ENCODE measurements at regions not wholly inside any gene's neighbourhood (a gene's known extent, or its start where the extent isn't known, plus 50 kb on each side); places are given as distances from the start of the nearest gene placed in this dataset.

DNA sequence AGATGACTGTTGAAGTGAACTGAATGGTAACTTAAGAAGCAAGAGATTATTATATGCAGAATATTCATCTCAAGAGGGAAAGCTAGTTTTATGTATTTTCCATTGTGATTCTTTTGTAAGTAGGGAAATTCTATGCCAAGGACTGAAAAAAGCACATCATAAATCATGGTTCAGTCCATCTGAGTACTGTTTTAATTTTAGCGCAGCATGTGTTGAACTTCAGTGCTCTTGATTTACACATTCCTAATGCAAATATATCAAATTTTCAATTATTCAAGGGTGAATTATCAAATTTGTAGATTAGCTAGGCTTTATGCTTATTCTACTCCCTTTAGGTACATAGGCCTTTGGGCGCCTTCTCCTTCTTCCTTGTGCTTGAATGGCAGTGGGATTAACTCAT, 50.3 kb upstream of the TCF12 start:
- DNase-seq: no peak

DNA sequence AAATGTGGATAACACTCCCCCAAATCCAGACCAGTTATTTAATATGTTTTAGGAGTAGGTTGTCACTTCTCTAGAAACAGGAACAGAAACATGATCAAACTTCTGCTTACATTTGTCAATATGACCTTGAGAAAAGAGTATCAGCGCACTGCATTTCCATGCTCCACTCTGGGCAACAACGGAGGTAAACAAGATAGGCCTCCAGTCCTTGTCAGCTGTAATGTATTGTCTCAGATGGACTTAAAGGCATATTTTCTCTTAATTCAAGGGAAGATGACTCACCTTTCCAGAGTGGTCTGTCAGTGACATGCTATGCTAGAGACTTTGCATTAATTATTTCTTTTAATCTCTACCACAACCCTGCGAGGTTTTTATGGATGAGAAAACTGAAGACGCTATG, 51.6 kb upstream of the TCF12 start:
- DNase-seq: no peak

DNA sequence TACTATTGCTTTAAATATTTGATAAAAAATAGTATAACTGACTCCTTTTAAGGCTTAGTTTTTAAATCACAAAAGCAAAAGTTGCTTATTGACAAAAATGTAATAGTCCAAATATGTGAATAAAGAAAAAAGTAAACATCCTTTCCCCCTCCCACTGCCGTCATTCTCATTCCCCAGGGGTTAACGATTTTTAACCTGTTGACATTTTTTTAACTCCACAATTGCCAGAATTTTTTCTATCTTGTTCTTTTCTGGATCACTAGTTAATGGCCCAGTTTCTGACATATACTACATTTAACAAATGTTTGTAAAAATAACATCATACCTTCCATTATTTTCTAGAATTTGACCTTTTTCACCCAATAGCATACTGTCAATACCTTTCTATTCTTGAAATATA, 60.6 kb upstream of the TCF12 start:
- DNase-seq: no peak

DNA sequence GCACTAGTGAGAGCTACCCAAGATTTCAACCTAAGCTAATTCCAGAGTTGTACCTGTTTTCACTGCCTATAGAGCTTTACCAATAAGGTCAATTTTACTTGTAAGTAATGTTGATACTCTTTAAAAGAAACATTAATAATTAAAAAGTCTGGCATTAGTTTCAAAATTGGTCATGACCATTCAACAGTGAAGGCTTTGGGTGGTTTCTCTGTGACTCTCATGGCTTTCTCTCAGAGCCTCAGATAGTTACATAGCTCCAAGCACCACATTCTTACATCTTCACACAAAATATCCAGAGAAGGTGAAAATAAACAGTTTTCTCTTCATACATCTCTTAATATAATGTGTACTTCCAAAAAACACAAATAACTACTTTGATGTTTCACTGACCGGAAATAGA, 61.5 kb upstream of the TCF12 start:
- DNase-seq: no peak

DNA sequence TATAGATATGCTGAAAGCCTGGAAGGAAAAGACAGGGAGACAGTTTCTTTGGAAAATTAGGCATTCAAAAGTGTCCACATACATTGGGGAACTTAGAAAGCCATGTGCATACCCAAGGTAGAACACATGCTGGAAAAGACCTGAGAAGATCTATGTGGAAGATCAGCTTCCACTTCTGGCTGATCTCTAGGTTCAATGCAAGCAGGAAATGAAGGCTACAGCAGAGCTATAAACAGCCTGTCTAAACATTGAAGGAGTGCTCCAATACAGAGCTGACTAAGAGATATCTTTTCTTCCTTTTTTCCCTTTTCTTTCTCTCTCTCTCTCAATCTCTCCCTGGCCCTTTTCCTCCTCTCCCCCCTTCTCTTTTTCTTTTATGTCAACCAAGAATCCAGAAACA, 73.6 kb upstream of the TCF12 start:
- no peak for DNase-seq

DNA sequence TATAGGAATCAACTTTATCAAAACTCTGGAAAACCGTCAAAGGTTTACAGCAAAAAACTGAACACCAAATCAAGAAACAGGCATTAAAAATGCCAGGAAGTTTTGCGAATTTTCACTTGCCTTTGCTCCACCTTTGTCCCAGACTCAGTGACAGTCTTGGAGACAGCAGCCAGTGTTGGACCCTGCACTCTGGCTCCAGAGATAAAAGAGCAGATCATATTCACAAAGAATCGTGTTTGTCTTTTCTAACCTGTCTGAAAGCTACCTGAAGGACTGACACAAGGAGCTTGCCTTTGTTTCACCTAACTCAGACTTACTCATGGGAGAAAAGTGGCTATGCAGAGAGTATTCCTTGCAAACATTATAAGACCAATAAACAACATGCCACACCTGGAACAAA, 74.0 kb upstream of the TCF12 start:
- no peak for DNase-seq

DNA sequence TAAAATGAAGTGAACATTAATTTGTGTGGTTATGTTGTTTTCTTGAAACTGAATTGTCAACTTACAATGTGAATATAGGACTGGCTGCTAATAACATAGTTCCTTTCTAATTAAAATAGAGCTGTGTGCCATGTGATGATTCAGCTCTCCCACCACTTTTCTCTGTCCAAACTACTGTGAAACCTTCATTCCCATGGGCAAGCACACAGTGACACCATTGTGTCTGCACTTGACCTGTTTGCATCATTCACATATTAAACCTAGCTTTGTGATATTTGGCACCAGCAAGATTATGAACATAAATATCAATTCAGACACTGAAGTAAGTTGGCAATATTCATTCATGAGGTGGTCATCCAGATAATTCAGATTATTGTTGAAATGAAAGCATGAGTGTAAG, 78.8 kb upstream of the TCF12 start:
- no peak for DNase-seq

DNA sequence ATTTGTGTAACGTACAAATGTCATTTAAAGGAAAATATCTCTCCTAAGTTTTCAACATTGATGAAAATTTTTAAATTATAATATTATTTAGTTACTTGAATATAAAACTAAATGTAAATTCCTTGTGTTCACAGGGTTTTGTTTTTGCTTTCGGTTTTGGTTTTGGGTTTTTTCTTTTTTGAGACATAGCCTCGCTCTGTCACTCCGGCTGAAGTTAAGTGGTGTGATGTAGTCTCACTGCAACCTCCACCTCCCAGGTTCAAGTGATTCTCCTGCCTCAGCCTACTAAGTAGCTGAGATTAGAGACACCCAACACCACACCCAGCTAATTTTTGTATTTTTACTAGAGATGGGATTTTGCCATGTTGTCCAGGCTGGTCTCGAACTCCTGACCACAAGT, 79.3 kb upstream of the TCF12 start:
- DNase-seq: no peak

DNA sequence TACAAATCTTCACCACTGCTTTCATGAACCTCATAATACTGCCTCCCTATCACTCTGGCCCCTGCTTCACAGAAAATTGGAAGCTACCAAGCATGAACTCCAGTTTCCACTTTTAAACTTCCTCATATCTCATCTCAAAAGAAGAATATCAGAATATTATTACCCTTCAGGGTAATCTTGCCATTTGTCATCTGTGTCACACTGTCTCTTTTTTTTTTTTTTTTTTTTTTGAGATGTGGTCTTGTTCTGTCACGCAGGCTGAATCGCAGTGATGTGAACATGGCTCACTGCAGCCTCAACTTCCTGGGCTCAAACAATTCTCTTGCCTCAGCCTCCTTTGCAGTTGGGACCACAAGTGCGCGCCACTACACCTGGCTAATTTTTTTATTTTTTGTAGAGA, 80.4 kb upstream of the TCF12 start:
- no peak for DNase-seq

DNA sequence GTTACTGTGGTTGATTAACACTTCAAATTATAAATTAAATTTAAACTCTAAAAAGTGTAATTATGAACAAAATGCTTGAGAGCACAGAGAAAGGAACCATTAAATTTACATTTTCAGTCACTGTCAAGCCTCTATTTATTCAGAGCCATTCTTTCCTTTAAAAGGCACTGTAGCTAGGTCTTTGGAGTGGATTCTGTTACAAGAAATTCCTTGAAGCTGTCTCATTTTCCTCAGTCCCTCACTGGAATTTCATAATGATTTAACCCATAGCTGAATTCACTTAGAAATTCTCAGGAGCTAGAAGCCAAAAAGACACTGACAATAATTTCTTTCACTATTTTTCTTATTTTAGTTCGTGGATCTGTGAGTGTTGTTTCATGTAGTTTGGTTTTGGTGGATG, 81.2 kb upstream of the TCF12 start:
- no peak for DNase-seq

DNA sequence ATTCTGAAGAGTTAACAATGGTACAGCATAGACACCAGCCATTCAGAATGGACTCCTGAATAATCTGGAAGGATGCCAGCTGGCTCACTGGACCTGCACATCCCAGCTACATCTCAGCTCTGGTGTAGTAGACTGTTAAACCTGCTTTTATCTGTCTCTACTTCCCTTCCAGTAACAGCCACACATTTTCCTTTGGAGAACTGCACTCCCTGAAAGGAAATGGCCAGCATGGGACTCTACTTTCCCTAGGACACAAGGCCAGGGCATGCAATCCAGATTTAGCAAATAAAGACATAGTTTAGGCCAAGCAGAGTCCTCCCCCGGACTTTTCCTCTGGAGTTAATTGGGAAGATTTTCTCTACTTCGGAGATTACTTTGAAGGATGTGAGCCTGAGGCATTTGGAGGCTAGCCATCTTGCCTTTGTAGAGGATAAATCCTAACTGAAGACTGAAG, 82.7 kb upstream of the TCF12 start:
- DNase-seq: peak; percentile 21 to 25

DNA sequence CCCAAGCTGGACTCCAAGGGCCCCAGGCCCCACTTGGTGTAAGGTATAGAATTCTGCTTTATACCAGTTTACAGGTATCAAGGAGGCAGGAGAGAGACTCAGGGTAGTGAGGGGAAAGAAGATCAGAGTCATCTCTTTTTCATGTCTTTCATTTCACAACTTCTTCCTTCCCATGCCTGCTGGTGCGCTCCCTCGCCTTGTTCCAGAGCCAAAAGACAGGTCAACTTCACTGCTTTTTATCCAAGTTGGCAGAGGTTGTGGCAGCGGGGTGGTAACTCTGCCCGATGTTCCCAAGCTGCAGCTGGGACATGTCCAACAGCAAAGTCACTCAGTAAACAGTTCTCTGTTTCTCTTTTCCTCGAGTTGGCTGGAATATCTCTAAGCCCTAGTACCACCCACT, 86.3 kb upstream of the TCF12 start:
- DNase-seq: peak; percentile 18 to 56

DNA sequence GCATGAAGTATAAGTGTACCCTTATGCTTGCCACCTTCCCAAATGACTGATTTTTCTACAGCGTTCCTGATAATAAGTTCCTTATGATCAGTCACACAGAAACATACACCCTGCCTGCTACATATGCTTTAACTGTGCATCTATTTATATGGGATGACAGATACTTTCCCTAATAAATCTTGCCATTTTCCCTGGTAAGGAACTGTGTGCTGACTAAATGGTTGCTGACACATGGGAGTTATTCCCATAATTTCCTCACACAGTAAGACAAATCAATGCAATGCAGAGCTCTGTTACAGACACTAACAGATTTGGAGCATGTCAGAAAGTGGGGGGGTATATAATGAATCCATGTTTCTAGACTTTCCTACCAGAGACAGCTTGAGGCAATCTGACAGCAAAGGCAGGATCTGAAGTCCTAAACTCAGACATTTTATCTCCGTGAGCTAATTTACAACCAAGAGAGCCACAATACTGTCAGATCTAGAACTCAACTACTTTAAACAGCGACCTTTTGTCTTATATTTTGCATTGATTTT, 86.9 kb upstream of the TCF12 start:
- DNase-seq: no peak

DNA sequence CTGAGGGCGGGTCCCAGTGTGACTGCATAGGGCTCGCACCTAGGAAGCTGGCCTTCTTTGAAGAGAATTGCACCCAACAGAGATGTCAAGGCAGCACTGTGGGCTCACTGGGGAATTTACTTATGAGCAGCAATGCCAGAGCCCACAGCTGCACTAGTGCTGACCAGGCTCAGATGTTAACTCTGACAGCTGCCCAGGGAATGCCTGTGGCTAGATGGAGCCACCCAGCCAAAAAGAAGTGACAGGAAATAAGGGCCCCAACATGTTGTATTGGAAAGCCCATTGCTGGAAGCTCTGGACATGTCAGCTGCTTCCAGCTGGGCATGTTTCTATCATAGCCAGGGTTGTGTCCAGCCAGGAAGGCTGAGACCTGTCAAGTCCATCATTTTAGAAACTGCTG, 90.9 kb upstream of the ZNF280D start:
- DNase-seq: no peak

DNA sequence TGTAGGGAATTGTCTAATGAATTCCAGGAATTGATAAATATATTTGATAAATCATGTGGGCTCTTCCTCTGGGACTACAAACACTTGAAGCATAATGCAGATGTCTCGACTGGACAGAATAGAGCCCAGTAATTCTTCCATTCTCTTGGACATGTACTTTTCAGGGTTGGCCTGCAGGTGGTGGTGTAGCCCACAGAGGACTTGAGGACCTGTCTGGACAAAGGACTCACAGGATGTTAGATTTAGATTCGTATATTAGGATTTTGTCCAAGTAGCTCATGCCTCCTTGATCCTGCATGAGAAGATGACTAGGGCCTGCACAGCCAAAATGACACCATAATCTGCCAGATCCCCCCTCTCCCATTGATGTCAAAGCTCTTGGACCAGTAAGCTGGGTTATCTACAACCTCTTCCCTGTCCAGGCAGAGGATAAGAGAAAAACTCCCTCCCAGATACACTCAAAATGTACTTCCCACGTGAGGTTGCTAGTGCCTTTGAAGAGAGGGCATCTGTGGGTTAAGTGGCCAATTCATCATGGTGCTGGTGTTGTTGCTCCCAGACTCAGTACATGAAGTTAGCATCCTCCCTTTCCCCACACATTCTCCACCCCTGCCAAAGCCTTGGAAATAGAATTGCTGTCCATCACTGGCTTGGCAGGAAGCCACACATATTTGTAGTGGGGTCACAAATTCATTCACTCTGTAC, 88.6 kb upstream of the ZNF280D start:
- DNase-seq: peak; percentile 11 to 44

DNA sequence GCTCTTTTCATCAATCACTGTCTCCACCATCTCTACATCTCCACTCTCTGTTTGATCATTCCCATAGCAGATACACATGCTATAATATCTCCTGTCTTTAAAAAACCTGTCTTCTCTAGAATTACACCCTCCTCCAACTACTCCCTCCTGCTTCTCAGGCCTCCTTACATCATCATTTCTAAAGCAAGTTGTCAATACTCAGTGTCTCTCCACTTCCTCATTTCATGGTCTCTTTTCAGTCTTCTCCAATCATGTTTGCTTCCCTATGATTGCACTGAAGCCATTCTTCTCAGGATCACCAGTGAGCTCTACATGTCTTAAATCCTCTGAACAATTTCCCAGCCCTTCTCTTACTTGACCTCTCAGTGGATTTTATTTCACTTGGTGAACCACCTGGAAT, 87.0 kb upstream of the ZNF280D start:
- DNase-seq: no peak

DNA sequence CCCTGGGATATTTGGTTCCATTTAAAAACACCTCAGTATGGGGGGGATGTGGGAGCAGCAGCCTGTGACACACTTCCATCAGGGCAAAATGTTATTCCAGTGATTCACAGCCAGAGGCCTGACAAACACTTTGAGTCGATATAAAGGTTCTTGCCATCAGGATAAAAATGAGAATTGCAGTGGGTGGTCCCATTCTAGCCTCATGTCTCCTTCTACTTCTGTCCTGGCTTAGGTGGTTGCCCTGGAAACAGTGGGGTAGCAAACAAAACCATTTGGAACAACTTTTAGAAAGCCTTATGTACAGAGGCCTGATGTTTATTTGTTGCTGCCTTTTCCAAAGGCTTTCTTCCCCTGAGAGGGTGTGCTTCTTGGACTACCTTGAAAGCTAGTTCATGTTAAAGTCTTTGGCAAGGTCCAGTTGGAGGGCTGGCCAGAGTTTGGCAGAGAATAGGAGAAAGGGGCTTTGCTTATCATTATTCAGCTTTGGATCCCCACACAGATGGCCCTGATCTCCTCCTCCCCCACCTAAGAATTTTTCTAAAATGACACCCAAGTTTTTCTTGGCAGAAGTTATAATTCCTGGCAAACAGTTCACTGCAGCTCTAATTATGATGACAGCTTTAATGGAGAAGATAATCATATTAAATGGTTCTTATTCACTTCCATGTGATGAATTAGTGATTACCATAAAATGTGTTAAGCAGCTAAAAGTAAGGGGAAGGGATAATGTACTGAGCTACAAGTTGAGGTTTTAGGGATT, 84.2 kb upstream of the ZNF280D start:
- peak in 1 of 2 donors; percentile 15 for DNase-seq

DNA sequence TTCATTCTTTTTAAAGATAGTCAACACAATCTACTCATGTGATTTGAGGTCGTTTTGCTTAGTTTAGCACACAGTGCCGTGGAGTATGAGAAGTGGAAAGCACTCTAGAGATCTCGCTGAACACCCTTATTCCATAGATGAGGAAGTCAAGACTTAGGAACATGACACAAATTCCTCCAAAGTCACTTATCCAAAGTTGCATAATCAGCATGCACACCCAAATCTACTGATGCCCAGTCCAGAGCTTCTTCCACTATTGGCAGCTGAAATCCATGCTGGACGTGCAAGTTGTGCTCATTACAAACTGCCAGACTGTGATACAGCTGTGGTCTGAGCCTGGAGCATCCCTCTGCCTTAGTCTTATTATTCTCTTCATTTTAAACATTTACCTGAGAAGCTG, 83.5 kb upstream of the ZNF280D start:
- no peak for DNase-seq

DNA sequence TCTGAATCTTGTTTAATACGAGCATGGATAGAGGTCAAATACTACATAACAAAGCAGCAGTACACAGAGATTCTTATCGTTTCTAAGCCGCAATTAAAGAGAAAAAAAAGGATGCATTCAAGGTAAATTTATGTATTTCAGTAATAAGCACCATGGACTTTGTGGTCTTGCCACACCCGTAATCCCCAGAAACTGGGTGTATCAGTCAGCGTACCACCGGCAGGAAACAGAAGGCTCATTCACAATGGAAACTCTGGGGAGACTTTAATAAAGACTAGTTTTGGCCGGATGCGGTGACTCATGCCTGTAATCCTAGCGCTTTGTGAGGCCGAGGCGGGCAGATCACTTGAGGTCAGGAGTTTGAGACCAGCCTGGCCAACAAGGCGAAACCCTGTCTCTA, 81.9 kb upstream of the ZNF280D start:
- no peak for DNase-seq

DNA sequence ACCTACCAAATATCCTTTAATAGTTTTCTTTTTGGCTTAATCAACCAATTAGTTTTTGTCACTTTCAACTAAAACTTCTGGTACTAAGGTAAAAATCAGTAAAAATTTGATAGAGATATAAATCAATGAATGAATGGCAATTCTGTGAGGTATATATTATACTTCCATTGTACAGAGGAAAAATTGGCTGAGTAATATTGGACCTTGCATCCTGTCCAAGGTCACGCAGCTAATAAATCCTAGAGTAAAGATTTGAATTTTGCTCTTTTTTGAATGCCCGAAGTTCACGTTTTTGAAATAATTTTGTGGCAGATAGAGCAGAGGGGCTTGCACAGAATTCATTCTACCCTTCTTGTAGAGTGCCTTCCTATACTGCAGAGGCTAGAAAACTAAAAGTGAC, 81.1 kb upstream of the ZNF280D start:
- DNase-seq: no peak

DNA sequence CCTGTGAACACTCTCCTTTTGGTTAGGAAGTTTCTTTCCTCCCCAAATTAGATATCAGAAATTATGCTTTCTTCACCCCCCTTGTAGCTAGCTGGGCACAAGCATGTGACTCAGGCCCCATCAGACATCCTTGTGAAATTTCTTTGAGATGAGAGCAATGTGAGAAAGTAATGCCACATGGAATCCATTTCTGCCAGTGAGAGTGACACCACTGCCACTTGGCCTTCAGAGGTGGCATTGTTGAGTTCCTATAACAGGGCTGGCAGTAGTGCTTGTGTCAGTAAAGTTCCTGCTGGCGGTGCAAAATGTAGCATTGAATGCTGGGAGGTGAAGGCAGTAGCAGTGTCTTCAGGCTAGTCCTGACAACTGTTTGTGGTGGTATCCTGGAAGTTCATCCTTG, 80.7 kb upstream of the ZNF280D start:
- no peak for DNase-seq

DNA sequence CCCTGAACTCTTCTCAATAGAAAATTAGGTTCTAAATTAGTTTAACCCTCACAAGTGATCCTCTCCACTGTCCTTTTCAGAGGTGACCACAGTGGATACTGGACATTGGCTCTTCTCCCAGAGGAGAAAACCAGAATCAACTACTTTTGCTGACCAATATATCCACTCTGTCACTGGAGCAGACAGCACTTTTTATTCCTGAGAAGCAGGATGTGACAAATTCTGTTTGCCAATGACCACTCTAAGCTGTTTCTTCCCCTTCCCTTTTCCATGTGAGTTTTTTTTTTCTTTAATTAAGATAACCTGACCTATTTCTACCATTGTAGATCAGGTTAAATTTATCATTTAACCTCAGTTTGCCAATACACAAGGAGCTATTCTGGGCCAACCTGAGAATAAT, 79.7 kb upstream of the ZNF280D start:
- no peak for DNase-seq

DNA sequence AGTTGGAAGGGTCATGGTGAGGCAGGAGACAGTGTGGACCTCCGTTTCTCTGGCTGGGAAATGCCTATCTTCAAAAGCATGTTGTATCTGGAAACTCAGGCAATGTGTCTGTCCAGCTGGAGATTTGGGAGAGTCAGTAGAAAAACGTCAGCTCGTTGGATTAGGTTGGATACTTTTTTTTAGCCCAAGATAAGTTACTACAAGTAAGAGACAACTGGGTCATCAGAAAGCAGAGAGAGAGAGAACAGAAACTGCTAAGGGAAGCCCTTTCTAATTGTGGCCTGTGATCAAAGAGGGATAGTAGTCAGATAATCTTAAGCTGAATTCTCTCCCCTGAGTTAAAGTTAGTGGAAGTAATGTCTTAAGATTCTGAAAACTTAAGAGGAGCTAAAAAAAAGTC, 78.9 kb upstream of the ZNF280D start:
- DNase-seq: no peak

DNA sequence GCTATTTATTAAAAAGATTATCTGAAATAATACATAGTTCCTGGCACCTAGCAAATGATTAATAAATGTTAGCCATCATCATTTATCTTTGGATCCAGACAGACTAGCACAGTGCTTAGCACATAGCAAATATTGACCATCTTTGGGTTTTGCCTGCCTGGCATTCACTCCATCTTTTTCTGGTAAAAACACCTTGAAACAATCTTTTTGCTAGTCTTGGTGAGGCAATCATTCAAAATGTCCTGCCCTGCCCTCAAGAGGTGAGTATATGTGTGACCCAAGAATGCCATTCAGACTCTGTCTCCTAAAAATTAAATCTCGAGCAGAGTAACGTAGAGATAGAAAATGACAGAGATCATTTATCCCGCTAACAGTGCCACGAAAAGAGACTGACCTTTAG, 78.3 kb upstream of the ZNF280D start:
- DNase-seq: no peak

DNA sequence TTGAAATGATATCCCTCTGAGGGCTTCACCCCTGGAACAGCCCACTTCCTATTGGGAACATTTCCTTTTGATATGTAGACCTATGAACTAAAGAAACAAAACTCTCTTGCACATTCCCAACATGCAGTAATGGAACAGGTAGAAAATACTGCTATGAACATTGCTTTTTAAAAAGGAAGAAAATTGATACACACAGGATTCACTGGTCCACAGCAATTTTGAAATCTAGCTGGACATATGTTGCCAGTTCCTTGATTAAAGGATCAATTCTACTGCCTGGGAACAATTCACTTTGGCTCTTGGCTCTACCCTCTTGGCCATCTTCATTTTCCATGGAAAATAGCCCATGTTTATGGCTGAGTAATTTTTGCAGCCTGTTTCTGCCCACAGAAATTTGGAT, 74.9 kb upstream of the ZNF280D start:
- DNase-seq: no peak

Measured in hippocampal formation (tissue), 2 donors.